ENCODE measurements at regions not wholly inside any gene's neighbourhood (a gene's known extent, or its start where the extent isn't known, plus 50 kb on each side); places are given as distances from the start of the nearest gene placed in this dataset.

DNA sequence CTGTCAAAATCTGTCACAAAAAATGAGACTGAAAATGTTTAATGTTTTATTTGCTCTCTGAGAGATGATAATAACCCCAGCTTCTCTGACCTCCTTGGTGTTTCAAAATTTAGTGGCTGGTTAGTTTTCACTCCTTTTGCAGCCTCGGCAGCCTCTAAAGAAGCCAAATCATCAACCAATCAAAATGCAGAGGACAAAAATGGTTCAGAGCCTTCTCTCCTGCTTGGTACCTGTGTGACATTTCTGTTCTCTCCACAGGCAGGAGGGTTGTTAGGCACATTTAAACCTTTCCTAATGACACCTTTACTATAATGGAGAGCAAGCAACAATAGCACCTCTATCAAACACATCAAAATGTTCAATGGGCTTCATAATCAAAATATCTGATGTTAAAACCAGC, 375.5 kb downstream of the HACE1 start:
- TF ChIP-seq, protein P1, sequence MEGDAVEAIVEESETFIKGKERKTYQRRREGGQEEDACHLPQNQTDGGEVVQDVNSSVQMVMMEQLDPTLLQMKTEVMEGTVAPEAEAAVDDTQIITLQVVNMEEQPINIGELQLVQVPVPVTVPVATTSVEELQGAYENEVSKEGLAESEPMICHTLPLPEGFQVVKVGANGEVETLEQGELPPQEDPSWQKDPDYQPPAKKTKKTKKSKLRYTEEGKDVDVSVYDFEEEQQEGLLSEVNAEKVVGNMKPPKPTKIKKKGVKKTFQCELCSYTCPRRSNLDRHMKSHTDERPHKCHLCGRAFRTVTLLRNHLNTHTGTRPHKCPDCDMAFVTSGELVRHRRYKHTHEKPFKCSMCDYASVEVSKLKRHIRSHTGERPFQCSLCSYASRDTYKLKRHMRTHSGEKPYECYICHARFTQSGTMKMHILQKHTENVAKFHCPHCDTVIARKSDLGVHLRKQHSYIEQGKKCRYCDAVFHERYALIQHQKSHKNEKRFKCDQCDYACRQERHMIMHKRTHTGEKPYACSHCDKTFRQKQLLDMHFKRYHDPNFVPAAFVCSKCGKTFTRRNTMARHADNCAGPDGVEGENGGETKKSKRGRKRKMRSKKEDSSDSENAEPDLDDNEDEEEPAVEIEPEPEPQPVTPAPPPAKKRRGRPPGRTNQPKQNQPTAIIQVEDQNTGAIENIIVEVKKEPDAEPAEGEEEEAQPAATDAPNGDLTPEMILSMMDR (IDR thresholded peaks at IDR 0.05; ENCODE audit: low read depth, low read length), result no peak
- no peak overlapping the region for H3K4me3 ChIP-seq (ENCODE audit: low read depth, low read length)

DNA sequence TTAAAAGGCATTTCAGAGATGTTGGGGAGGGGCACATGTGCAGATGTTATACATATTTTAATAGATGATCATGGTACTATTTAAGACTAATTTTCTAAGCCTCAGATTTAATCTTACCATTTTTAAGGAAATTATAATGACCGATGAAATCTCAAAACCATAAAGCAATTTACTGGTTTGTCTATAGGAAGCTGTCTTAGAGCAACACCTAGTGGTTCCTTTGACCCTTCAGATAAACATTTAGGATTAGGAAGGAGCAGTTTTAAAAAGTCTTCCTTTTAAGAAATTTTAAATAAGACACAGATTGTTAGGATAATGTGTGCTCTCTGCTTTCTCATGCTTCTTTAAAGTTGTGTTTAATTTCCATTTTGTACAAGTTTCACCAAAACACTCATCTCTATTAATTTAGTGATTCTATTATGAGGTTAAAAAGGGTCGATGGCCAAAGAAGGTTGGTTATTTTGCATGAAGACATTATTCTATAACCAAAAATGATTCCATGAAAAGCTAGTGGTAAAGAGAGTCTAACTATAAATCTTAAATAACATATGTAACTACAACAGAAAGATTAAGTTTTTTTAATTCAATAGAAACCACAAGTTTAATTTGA, 376.4 kb downstream of the HACE1 start:
- TF ChIP-seq, protein P1 (IDR thresholded peaks at IDR 0.05; ENCODE audit: low read depth, low read length), result no peak
- no peak overlapping the region for H3K4me3 ChIP-seq (ENCODE audit: low read depth, low read length)

DNA sequence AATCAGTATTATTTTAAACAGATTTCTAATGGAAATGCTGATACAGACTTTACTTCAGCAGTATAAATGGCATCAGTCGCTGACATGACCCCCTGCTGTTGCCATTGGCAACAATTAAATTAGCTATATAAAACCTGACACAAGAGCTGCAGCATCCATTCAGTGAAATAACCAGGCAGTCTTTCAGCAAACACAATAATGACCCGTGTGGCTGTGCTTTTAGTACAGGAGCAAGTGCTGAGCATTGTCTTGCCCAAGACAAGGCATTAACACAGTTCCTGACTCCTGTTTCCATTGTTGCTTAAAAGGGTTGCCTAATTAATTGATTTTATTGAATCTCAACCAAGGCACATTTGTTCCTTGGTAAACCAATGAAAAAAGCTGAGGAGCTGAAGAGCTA, 382.1 kb downstream of the HACE1 start:
- TF ChIP-seq, protein P1 (IDR thresholded peaks at IDR 0.05; ENCODE audit: low read depth, low read length), result no peak
- no peak overlapping the region for H3K4me3 ChIP-seq (ENCODE audit: low read depth, low read length)

DNA sequence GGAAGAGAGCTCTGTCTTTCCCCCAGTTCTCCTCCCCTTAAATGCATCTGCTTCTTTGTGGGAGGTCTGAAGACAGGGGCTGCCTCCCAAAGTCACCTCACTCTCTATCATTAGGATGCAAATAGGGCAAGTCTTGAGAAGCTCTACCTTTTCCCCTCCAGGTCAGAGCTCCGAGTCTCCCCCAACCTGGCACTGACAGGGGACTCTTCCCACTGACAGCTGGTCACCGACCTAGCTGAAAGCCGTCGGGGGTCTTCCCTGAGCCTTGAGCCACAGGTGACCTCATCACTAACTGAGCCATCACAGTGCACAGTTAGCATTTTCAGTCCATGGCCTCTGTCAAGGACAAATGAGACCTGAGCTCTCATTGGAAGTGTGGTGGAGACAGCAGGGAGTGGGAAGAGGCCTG, 386.7 kb downstream of the HACE1 start:
- H3K4me3 ChIP-seq (ENCODE audit: low read depth, low read length), result no peak overlapping the region
- TF ChIP-seq, protein P1 (IDR thresholded peaks at IDR 0.05; ENCODE audit: low read depth, low read length), result no peak

DNA sequence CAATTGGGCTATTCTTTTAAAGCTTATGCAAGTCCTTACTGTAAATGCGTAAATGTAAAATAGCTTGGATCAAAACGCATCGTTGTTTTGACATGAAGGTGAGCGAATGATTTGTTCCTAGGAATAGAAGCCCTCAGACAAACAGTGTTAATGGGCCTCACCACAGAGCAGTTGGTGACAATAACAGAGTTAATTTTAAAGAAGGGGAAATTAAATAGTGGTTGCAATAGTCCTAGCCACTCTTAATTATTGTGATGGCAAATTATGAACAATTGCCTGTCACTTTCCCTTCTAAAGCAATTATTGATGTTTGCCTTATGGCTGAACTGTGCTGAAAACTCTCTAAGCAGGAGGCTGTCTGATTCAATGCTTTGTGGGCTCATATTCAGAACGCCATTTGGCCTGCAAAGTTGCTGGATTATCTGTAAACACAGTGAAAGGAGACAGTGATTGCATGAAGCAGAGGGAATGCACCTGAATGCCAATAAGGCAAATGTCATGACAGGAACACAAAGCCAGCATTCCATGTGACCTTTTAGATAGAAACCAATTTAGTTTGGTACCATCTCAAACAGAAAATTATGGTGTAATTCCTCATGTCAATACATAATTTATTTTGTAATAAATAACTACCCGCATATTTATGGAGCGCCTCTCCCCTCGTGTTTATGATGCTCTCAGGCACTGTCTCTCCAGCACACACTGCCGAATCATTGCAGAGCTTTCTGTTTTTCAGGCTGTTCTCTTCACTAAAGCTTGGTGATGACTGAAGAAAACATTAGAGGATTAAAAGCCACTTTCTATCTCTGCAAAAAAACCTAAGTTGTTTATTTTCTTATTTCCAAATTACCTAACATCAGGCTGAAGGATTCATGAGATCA, 387.5 kb downstream of the HACE1 start:
- no peak overlapping the region for H3K4me3 ChIP-seq (ENCODE audit: low read depth, low read length)
- TF ChIP-seq, protein P1 (IDR thresholded peaks at IDR 0.05; ENCODE audit: low read depth, low read length), result no peak

DNA sequence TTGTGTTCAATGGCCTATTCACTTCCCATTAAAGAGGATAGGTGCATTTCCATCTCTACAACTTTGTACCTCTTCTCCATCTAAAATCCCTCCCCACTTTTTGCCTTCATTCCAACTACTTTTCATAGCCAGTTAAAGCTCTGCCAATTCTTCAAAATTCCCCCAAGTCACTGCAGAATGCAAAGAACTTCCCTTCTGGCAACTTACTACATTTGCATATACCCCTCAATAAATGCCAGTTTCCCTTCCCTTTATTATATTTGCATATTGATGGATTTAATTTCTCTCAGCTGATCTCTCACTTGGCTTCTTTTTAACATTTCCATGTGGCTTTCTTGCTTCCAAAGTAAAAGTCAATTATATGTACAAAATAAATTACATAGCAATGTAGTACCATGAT, 393.4 kb downstream of the HACE1 start:
- H3K4me3 ChIP-seq (ENCODE audit: low read depth, low read length), result no peak overlapping the region
- TF ChIP-seq, protein P1 (IDR thresholded peaks at IDR 0.05; ENCODE audit: low read depth, low read length), result no peak
